WTC11 (cell line): ENCODE measurements at regions not wholly inside any gene's neighbourhood (a gene's known extent, or its start where the extent isn't known, plus 50 kb on each side); places are given as distances from the start of the nearest gene placed in this dataset.

Experiments used
- AR ChIP-seq: fragments of 250-450 bp; sonication (Bioruptor Pico); IDR thresholded peaks from 2 replicates; pipeline ENCODE4 v1.9.0; 2021; ENCODE audit warnings: mild to moderate bottlenecking
- ATF3 ChIP-seq: sonication (generic); formaldehyde crosslinking; conservative IDR thresholded peaks from 2 replicates; pipeline ENCODE4 v1.8.1; 2022; ENCODE audit warnings: mild to moderate bottlenecking, missing genetic modification reagents
- CREB1 ChIP-seq: sonication (generic); formaldehyde crosslinking; IDR thresholded peaks from 2 replicates; pipeline ENCODE4 v1.8.0; 2023; ENCODE audit warnings: mild to moderate bottlenecking, missing genetic modification reagents
- CREM ChIP-seq: sonication (generic); formaldehyde crosslinking; IDR thresholded peaks from 2 replicates; pipeline ENCODE4 v1.8.1; 2022; ENCODE audit warnings: mild to moderate bottlenecking, missing genetic modification reagents, moderate library complexity
- ELF4 ChIP-seq: sonication (generic); formaldehyde crosslinking; IDR thresholded peaks from 2 replicates; pipeline ENCODE4 v1.8.1; 2022; ENCODE audit warnings: low read depth, mild to moderate bottlenecking, moderate library complexity, missing genetic modification reagents
- FOXK1 ChIP-seq: sonication (generic); formaldehyde crosslinking; IDR thresholded peaks from 2 replicates; pipeline ENCODE4 v1.8.0; 2022; ENCODE audit warnings: mild to moderate bottlenecking, moderate library complexity, missing genetic modification reagents
- GTF2I ChIP-seq: fragments of 250-450 bp; sonication (Bioruptor Pico); conservative IDR thresholded peaks from 2 replicates; pipeline ENCODE4 v1.4.0; 2021; ENCODE audit warnings: mild to moderate bottlenecking
- HMGA2 ChIP-seq: fragments of 250-450 bp; sonication (Bioruptor Pico); IDR thresholded peaks from 2 replicates; pipeline ENCODE4 v1.4.0; 2021; ENCODE audit warnings: mild to moderate bottlenecking, moderate library complexity
- JAZF1 ChIP-seq: fragments of 250-450 bp; sonication (Bioruptor Pico); IDR thresholded peaks from 2 replicates; pipeline ENCODE4 v1.9.0; 2021; ENCODE audit warnings: moderate library complexity, mild to moderate bottlenecking, inconsistent platforms
- MAX ChIP-seq: sonication (generic); formaldehyde crosslinking; IDR thresholded peaks from 2 replicates; pipeline ENCODE4 v1.8.0; 2022; ENCODE audit warnings: mild to moderate bottlenecking, missing genetic modification reagents
- OVOL2 ChIP-seq: fragments of 250-450 bp; sonication (Bioruptor Pico); IDR thresholded peaks from 2 replicates; pipeline ENCODE4 v1.9.0; 2021; ENCODE audit warnings: mild to moderate bottlenecking, borderline replicate concordance
- PRDM15 ChIP-seq: sonication (generic); formaldehyde crosslinking; IDR thresholded peaks from 2 replicates; pipeline ENCODE4 v1.8.0; 2022; ENCODE audit warnings: missing genetic modification reagents
- RORB ChIP-seq: fragments of 250-450 bp; sonication (Bioruptor Pico); IDR thresholded peaks from 2 replicates; pipeline ENCODE4 v1.9.0; 2021; ENCODE audit warnings: mild to moderate bottlenecking
- SP1 ChIP-seq: sonication (generic); formaldehyde crosslinking; conservative IDR thresholded peaks from 2 replicates; pipeline ENCODE4 v1.8.1; 2022; ENCODE audit warnings: missing genetic modification reagents
- TF ChIP-seq, protein P1 (sequence below): sonication (generic); formaldehyde crosslinking; IDR thresholded peaks from 2 replicates; pipeline ENCODE4 v1.8.0; 2023; ENCODE audit warnings: missing genetic modification reagents, mild to moderate bottlenecking, borderline replicate concordance
- TF ChIP-seq, protein P2 (sequence below): sonication (generic); formaldehyde crosslinking; conservative IDR thresholded peaks from 2 replicates; pipeline ENCODE4 v1.8.1; 2023; ENCODE audit warnings: mild to moderate bottlenecking, low read depth, missing genetic modification reagents, moderate library complexity

GRCh38 chr1:79899914-79900313 lies 893.4 kb upstream of the ADGRL4 start (continued):
- TF ChIP-seq, protein P1, sequence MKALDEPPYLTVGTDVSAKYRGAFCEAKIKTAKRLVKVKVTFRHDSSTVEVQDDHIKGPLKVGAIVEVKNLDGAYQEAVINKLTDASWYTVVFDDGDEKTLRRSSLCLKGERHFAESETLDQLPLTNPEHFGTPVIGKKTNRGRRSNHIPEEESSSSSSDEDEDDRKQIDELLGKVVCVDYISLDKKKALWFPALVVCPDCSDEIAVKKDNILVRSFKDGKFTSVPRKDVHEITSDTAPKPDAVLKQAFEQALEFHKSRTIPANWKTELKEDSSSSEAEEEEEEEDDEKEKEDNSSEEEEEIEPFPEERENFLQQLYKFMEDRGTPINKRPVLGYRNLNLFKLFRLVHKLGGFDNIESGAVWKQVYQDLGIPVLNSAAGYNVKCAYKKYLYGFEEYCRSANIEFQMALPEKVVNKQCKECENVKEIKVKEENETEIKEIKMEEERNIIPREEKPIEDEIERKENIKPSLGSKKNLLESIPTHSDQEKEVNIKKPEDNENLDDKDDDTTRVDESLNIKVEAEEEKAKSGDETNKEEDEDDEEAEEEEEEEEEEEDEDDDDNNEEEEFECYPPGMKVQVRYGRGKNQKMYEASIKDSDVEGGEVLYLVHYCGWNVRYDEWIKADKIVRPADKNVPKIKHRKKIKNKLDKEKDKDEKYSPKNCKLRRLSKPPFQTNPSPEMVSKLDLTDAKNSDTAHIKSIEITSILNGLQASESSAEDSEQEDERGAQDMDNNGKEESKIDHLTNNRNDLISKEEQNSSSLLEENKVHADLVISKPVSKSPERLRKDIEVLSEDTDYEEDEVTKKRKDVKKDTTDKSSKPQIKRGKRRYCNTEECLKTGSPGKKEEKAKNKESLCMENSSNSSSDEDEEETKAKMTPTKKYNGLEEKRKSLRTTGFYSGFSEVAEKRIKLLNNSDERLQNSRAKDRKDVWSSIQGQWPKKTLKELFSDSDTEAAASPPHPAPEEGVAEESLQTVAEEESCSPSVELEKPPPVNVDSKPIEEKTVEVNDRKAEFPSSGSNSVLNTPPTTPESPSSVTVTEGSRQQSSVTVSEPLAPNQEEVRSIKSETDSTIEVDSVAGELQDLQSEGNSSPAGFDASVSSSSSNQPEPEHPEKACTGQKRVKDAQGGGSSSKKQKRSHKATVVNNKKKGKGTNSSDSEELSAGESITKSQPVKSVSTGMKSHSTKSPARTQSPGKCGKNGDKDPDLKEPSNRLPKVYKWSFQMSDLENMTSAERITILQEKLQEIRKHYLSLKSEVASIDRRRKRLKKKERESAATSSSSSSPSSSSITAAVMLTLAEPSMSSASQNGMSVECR (CRISPR knock-in tag): no peak
- TF ChIP-seq GTF2I (CRISPR knock-in tag) (no peak), AR (CRISPR knock-in tag) (no peak), CREM (CRISPR knock-in tag) (no peak), MAX (CRISPR knock-in tag) (no peak), JAZF1 (CRISPR knock-in tag) (no peak), ATF3 (CRISPR knock-in tag) (no peak), RORB (CRISPR knock-in tag) (no peak), OVOL2 (CRISPR knock-in tag) (no peak), FOXK1 (CRISPR knock-in tag) (no peak), CREB1 (CRISPR knock-in tag) (no peak), ELF4 (CRISPR knock-in tag) (no peak), HMGA2 (CRISPR knock-in tag) (no peak), PRDM15 (no peak), SP1 (CRISPR knock-in tag) (no peak)
- TF ChIP-seq, protein P2, sequence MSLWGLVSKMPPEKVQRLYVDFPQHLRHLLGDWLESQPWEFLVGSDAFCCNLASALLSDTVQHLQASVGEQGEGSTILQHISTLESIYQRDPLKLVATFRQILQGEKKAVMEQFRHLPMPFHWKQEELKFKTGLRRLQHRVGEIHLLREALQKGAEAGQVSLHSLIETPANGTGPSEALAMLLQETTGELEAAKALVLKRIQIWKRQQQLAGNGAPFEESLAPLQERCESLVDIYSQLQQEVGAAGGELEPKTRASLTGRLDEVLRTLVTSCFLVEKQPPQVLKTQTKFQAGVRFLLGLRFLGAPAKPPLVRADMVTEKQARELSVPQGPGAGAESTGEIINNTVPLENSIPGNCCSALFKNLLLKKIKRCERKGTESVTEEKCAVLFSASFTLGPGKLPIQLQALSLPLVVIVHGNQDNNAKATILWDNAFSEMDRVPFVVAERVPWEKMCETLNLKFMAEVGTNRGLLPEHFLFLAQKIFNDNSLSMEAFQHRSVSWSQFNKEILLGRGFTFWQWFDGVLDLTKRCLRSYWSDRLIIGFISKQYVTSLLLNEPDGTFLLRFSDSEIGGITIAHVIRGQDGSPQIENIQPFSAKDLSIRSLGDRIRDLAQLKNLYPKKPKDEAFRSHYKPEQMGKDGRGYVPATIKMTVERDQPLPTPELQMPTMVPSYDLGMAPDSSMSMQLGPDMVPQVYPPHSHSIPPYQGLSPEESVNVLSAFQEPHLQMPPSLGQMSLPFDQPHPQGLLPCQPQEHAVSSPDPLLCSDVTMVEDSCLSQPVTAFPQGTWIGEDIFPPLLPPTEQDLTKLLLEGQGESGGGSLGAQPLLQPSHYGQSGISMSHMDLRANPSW: no peak
